ENCODE measurements at regions not wholly inside any gene's neighbourhood (a gene's known extent, or its start where the extent isn't known, plus 50 kb on each side); places are given as distances from the start of the nearest gene placed in this dataset.

DNA sequence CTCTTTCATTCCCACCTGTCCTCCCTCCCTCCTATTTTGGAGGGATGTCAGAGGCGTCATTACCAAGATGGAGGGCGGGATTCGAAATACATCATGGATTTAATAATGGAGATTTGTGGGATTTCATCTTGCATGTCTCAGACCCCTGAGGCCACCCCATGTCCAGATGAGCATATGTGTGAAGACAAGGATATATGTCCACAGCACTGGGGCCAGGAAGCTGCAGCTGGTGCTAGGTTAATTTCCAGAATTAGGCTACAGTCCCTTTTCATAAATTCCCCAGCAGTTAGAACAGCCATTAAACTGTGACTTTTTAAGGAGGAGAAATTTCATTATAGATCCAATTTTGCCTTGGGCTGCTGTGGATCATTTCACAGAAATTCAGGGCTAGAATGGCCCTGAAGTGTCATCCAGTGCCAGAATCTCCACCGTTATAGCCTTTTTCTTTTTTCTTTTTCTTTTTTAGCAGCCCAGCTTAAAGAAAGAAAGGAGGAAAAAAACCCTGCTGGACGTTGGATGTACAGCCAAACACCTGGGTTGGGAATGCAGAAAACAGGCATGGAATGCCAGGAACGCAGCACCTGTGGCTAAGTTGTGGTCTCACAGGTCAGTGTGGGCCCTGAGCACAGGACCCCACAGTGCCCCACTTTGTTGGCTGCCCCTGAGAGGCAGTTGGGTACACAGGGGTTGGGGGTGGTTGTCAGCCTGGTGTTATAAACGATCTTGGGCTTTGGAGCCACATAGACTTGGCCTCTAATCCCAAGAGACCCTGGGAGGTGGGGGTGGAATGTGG, 50.2 kb upstream of the CXCL14 start:
- no peak overlapping the region for H3K4me3 ChIP-seq (replicated peaks; ENCODE audit: low read depth, low read length)
- TF ChIP-seq, protein P1, sequence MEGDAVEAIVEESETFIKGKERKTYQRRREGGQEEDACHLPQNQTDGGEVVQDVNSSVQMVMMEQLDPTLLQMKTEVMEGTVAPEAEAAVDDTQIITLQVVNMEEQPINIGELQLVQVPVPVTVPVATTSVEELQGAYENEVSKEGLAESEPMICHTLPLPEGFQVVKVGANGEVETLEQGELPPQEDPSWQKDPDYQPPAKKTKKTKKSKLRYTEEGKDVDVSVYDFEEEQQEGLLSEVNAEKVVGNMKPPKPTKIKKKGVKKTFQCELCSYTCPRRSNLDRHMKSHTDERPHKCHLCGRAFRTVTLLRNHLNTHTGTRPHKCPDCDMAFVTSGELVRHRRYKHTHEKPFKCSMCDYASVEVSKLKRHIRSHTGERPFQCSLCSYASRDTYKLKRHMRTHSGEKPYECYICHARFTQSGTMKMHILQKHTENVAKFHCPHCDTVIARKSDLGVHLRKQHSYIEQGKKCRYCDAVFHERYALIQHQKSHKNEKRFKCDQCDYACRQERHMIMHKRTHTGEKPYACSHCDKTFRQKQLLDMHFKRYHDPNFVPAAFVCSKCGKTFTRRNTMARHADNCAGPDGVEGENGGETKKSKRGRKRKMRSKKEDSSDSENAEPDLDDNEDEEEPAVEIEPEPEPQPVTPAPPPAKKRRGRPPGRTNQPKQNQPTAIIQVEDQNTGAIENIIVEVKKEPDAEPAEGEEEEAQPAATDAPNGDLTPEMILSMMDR (IDR thresholded peaks at IDR 0.05; ENCODE audit: low read depth, low read length, missing control alignments) = no peak
- no peak for DNase-seq (ENCODE audit: extremely low read depth, low read depth)
